ENCODE measurements at regions not wholly inside any gene's neighbourhood (a gene's known extent, or its start where the extent isn't known, plus 50 kb on each side); places are given as distances from the start of the nearest gene placed in this dataset.

DNA sequence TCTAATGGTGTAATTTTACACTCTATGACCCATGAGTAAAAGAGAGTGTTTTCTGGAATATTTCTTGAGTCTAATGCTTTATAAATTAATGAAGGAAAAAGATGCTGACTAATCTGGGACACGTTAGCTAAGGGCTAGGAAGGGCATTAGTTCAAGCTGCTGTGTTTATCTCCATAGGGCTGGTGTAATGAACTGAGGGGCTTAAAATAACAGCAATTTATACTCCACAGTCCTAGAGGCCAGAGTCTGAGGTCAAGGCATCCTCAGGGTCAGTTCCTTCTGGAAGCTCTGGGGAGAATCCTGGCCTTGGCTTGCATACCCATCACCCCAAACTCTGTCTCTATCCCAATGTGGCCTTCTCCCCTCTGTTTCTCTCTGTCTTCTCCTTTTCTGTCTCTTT is 105.2 kb upstream of the PFKP start:
- CTCF ChIA-PET = no interaction called here

GRCh38 chr10:2958659-2959058 is 108.7 kb upstream of the PFKP start:
- Histone ChIP-seq H3K4me3 (ENCODE audit: low read depth, low read length) (no peak overlapping the region), H3K4me1 (ENCODE audit: control insufficient read depth, insufficient read depth, low read length) (no peaks in the 10 kb centered on the region), H3K27ac (ENCODE audit: extremely low read depth, low read depth, low read length) (no peak overlapping the region), H3K36me3 (ENCODE audit: control insufficient read depth in 2 of 2, insufficient read depth in 1 of 2, low read length in 2 of 2) (no peaks in the 10 kb centered on the region), H3K9me3 (ENCODE audit: control insufficient read depth, insufficient read depth, low read depth, low read length) (no peaks in the 10 kb centered on the region)
- ChIA-PET CTCF (no interaction called here), POLR2A (no interaction called here)
- TF ChIP-seq ZNF585B (tag by site-specific recombination; IDR thresholded peaks at IDR 0.05) = no peak
- TF ChIP-seq HOXC10 (CRISPR knock-in tag; IDR thresholded peaks at IDR 0.05) = no peak
- TF ChIP-seq ZNF426 (tag by site-specific recombination; IDR thresholded peaks at IDR 0.05) = no peak
- TF ChIP-seq ZNF2 (tag by site-specific recombination; IDR thresholded peaks at IDR 0.05) = no peak
- TF ChIP-seq EGR2 (tag by site-specific recombination; IDR thresholded peaks at IDR 0.05; ENCODE audit: low read depth) = no peak
- TF ChIP-seq, protein P1, sequence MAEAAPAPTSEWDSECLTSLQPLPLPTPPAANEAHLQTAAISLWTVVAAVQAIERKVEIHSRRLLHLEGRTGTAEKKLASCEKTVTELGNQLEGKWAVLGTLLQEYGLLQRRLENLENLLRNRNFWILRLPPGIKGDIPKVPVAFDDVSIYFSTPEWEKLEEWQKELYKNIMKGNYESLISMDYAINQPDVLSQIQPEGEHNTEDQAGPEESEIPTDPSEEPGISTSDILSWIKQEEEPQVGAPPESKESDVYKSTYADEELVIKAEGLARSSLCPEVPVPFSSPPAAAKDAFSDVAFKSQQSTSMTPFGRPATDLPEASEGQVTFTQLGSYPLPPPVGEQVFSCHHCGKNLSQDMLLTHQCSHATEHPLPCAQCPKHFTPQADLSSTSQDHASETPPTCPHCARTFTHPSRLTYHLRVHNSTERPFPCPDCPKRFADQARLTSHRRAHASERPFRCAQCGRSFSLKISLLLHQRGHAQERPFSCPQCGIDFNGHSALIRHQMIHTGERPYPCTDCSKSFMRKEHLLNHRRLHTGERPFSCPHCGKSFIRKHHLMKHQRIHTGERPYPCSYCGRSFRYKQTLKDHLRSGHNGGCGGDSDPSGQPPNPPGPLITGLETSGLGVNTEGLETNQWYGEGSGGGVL (tag by site-specific recombination; IDR thresholded peaks at IDR 0.05) = no peak
- TF ChIP-seq PRDM10 (tag by site-specific recombination; IDR thresholded peaks at IDR 0.05) = no peak
- no peak for TF ChIP-seq ZNF624 (tag by site-specific recombination; IDR thresholded peaks at IDR 0.05)
- TF ChIP-seq, protein P2, sequence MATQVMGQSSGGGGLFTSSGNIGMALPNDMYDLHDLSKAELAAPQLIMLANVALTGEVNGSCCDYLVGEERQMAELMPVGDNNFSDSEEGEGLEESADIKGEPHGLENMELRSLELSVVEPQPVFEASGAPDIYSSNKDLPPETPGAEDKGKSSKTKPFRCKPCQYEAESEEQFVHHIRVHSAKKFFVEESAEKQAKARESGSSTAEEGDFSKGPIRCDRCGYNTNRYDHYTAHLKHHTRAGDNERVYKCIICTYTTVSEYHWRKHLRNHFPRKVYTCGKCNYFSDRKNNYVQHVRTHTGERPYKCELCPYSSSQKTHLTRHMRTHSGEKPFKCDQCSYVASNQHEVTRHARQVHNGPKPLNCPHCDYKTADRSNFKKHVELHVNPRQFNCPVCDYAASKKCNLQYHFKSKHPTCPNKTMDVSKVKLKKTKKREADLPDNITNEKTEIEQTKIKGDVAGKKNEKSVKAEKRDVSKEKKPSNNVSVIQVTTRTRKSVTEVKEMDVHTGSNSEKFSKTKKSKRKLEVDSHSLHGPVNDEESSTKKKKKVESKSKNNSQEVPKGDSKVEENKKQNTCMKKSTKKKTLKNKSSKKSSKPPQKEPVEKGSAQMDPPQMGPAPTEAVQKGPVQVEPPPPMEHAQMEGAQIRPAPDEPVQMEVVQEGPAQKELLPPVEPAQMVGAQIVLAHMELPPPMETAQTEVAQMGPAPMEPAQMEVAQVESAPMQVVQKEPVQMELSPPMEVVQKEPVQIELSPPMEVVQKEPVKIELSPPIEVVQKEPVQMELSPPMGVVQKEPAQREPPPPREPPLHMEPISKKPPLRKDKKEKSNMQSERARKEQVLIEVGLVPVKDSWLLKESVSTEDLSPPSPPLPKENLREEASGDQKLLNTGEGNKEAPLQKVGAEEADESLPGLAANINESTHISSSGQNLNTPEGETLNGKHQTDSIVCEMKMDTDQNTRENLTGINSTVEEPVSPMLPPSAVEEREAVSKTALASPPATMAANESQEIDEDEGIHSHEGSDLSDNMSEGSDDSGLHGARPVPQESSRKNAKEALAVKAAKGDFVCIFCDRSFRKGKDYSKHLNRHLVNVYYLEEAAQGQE (tag by site-specific recombination; IDR thresholded peaks at IDR 0.05) = no peak
- no peak for TF ChIP-seq ZNF555 (tag by site-specific recombination; conservative IDR thresholded peaks at IDR 0.05)
- no peak for TF ChIP-seq ZNF701 (tag by site-specific recombination; IDR thresholded peaks at IDR 0.05)
- no peak for TF ChIP-seq ZNF629 (tag by site-specific recombination; IDR thresholded peaks at IDR 0.05)
- TF ChIP-seq, protein P3, sequence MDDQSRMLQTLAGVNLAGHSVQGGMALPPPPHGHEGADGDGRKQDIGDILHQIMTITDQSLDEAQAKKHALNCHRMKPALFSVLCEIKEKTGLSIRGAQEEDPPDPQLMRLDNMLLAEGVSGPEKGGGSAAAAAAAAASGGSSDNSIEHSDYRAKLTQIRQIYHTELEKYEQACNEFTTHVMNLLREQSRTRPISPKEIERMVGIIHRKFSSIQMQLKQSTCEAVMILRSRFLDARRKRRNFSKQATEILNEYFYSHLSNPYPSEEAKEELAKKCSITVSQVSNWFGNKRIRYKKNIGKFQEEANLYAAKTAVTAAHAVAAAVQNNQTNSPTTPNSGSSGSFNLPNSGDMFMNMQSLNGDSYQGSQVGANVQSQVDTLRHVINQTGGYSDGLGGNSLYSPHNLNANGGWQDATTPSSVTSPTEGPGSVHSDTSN (CRISPR knock-in tag; IDR thresholded peaks at IDR 0.05) = no peak
- TF ChIP-seq ZNF114 (tag by site-specific recombination; IDR thresholded peaks at IDR 0.05) = no peak
- TF ChIP-seq ZNF223 (tag by site-specific recombination; IDR thresholded peaks at IDR 0.05) = no peak
- TF ChIP-seq SP3 (tag by site-specific recombination; IDR thresholded peaks at IDR 0.05) = no peak
- no peak for TF ChIP-seq ZNF600 (tag by site-specific recombination; IDR thresholded peaks at IDR 0.05)

More for the DNA sequence above, 105.2 kb upstream of the PFKP start:
- Histone ChIP-seq H3K27ac (ENCODE audit: extremely low read depth, low read depth, low read length) (no peak overlapping the region), H3K4me3 (ENCODE audit: low read depth, low read length) (no peak overlapping the region), H3K36me3 (ENCODE audit: control insufficient read depth in 2 of 2, insufficient read depth in 1 of 2, low read length in 2 of 2) (no peaks in the 10 kb centered on the region), H3K4me1 (ENCODE audit: control insufficient read depth, insufficient read depth, low read length) (no peaks in the 10 kb centered on the region), H3K9me3 (ENCODE audit: control insufficient read depth, insufficient read depth, low read depth, low read length) (no peaks in the 10 kb centered on the region)
- POLR2A ChIA-PET = no interaction called here
- TF ChIP-seq, protein P4, sequence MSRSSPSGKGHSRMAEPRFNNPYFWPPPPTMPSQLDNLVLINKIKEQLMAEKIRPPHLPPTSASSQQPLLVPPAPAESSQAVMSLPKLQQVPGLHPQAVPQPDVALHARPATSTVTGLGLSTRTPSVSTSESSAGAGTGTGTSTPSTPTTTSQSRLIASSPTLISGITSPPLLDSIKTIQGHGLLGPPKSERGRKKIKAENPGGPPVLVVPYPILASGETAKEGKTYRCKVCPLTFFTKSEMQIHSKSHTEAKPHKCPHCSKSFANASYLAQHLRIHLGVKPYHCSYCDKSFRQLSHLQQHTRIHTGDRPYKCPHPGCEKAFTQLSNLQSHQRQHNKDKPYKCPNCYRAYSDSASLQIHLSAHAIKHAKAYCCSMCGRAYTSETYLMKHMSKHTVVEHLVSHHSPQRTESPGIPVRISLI (tag by site-specific recombination; IDR thresholded peaks at IDR 0.05) = no peak
- TF ChIP-seq HOXD13 (CRISPR knock-in tag; IDR thresholded peaks at IDR 0.05; ENCODE audit: borderline replicate concordance) (no peak), ZNF394 (tag by site-specific recombination; IDR thresholded peaks at IDR 0.05; ENCODE audit: borderline replicate concordance) (no peak), ZNF10 (tag by site-specific recombination; IDR thresholded peaks at IDR 0.05) (no peak)
